GM23338 (cell line): ENCODE measurements at regions not wholly inside any gene's neighbourhood (a gene's known extent, or its start where the extent isn't known, plus 50 kb on each side); places are given as distances from the start of the nearest gene placed in this dataset.

Source experiments
- ATAC-seq: fragments of 200-7000 bp; cut with Tn5 transposase; 3 replicates; pipeline ENCODE4 v1.9.1; 2020
- DNase-seq: peaks from one replicate; pipeline ENCODE4 v3.0.0-alpha.2; 2015; ENCODE audit warnings: low spot score
- H2AFZ ChIP-seq: fragments of 200-600 bp; sonication (generic); 2 replicates; pipeline ENCODE4 v1.8.0; 2016; ENCODE audit warnings: antibody characterized with exemption, mild to moderate bottlenecking, moderate library complexity
- H3F3A ChIP-seq: fragments of 200-600 bp; sonication (generic); replicated peaks from 2 replicates; pipeline ENCODE4 v1.8.0; 2017; ENCODE audit warnings: antibody characterized with exemption, mixed run types, low read depth
- H3K27ac ChIP-seq: fragments of 200-600 bp; sonication (generic); 2 replicates; pipeline ENCODE4 v1.6.1; 2016; ENCODE audit warnings: low read depth
- H3K27me3 ChIP-seq: fragments of 200-600 bp; sonication (generic); 2 replicates; pipeline ENCODE4 v1.8.0; 2016; ENCODE audit warnings: mild to moderate bottlenecking, mixed run types, moderate library complexity; ENCODE audit not compliant: insufficient read depth
- H3K36me3 ChIP-seq: fragments of 200-600 bp; sonication (generic); 2 replicates; pipeline ENCODE4 v1.8.0; 2016; ENCODE audit warnings: mild to moderate bottlenecking; ENCODE audit not compliant: insufficient read depth
- H3K4me1 ChIP-seq: fragments of 200-600 bp; sonication (generic); 2 replicates; pipeline ENCODE4 v1.8.0; 2016; ENCODE audit warnings: mild to moderate bottlenecking, moderate library complexity; ENCODE audit not compliant: insufficient read depth
- H3K4me2 ChIP-seq: fragments of 200-600 bp; sonication (generic); 2 replicates; pipeline ENCODE4 v1.7.1; 2017; ENCODE audit warnings: mixed run types
- H3K4me3 ChIP-seq: fragments of 200-600 bp; sonication (generic); 2 replicates; pipeline ENCODE4 v1.6.1; 2016; ENCODE audit warnings: mixed run types
- H3K79me2 ChIP-seq: fragments of 200-600 bp; sonication (generic); replicated peaks from 2 replicates; pipeline ENCODE4 v1.8.0; 2017; ENCODE audit warnings: mild to moderate bottlenecking; ENCODE audit not compliant: insufficient read depth
- H3K9me2 ChIP-seq: fragments of 200-600 bp; sonication (generic); 2 replicates; pipeline ENCODE4 v1.8.0; 2017; ENCODE audit not compliant: insufficient read depth
- H4K20me1 ChIP-seq: fragments of 200-600 bp; sonication (generic); replicated peaks from 2 replicates; pipeline ENCODE4 v1.8.0; 2017; ENCODE audit warnings: mild to moderate bottlenecking; ENCODE audit not compliant: insufficient read depth
- H3K27ac Mint-ChIP-seq: 2 replicates; pipeline ENCODE4 v1.8.0; 2020; ENCODE audit warnings: inconsistent platforms, mild to moderate bottlenecking, moderate library complexity, mixed read lengths
- H3K27me3 Mint-ChIP-seq: 3 replicates; pipeline ENCODE4 v1.8.0; 2022; ENCODE audit warnings: low read depth, mild to moderate bottlenecking, moderate library complexity, mixed read lengths, inconsistent platforms; ENCODE audit not compliant: insufficient read depth, poor library complexity
- H3K36me3 Mint-ChIP-seq: 3 replicates; pipeline ENCODE4 v1.8.0; 2021; ENCODE audit warnings: low read depth, mild to moderate bottlenecking, inconsistent platforms, moderate library complexity, mixed read lengths
- H3K4me1 Mint-ChIP-seq: 3 replicates; pipeline ENCODE4 v1.8.0; 2020; ENCODE audit warnings: mild to moderate bottlenecking, inconsistent platforms, mixed read lengths
- H3K4me3 Mint-ChIP-seq: 3 replicates; pipeline ENCODE4 v1.8.0; 2021; ENCODE audit warnings: moderate library complexity, mild to moderate bottlenecking, inconsistent platforms, mixed read lengths
- H3K9me3 Mint-ChIP-seq: 3 replicates; pipeline ENCODE4 v1.8.0; 2020; ENCODE audit warnings: moderate library complexity, mild to moderate bottlenecking, inconsistent platforms, mixed read lengths
- CREB1 ChIP-seq: fragments of 250-450 bp; sonication (Bioruptor Pico); IDR thresholded peaks from 2 replicates; pipeline ENCODE4 v1.5.0; 2020; ENCODE audit warnings: low read depth, mild to moderate bottlenecking, moderate library complexity
- EZH2 ChIP-seq: fragments of 200-600 bp; sonication (generic); IDR thresholded peaks from one replicate; pipeline ENCODE4 v1.8.0; 2017; ENCODE audit warnings: antibody characterized with exemption, mild to moderate bottlenecking, low read depth; ENCODE audit not compliant: unreplicated experiment
- EZH2phosphoT487 ChIP-seq: fragments of 200-600 bp; sonication (generic); IDR thresholded peaks from one replicate; pipeline ENCODE4 v1.8.1; 2018; ENCODE audit warnings: antibody characterized with exemption; ENCODE audit not compliant: unreplicated experiment
- JUNB ChIP-seq: IDR thresholded peaks from one replicate; pipeline ENCODE4 v1.6.1; 2016; ENCODE audit warnings: antibody characterized with exemption; ENCODE audit not compliant: unreplicated experiment
- NANOG ChIP-seq: IDR thresholded peaks from 2 replicates; pipeline ENCODE4 v1.6.1; 2016; ENCODE audit warnings: antibody characterized with exemption, borderline replicate concordance
- POLR2AphosphoS5 ChIP-seq: IDR thresholded peaks from 2 replicates; pipeline ENCODE4 v1.6.1; 2016; ENCODE audit warnings: antibody characterized with exemption, low read depth
- STAT1 ChIP-seq: IDR thresholded peaks from one replicate; pipeline ENCODE4 v1.6.1; 2016; ENCODE audit warnings: antibody characterized with exemption; ENCODE audit not compliant: unreplicated experiment
- ZNF114 ChIP-seq: fragments of 250-450 bp; sonication (Bioruptor Pico); IDR thresholded peaks from 2 replicates; pipeline ENCODE4 v1.5.0; 2020; ENCODE audit warnings: mild to moderate bottlenecking, moderate library complexity
- ZNF331 ChIP-seq: fragments of 250-450 bp; sonication (Bioruptor Pico); IDR thresholded peaks from 2 replicates; pipeline ENCODE4 v1.5.0; 2020; ENCODE audit warnings: low read depth, mild to moderate bottlenecking, moderate library complexity
- TF ChIP-seq, protein P1 (sequence below): IDR thresholded peaks from one replicate; pipeline ENCODE4 v1.6.1; 2018; ENCODE audit warnings: antibody characterized with exemption; ENCODE audit not compliant: unreplicated experiment
- TF ChIP-seq, protein P2 (sequence below): fragments of 250-450 bp; sonication (Bioruptor Pico); IDR thresholded peaks from 2 replicates; pipeline ENCODE4 v1.5.0; 2020; ENCODE audit warnings: mild to moderate bottlenecking, moderate library complexity
- TF ChIP-seq, protein P3 (sequence below): IDR thresholded peaks from 2 replicates; pipeline ENCODE4 v1.6.1; 2016; ENCODE audit warnings: antibody characterized with exemption
- TF ChIP-seq, protein P4 (sequence below), 2 experiments: fragments of 200-600 bp in 1 of 2; sonication (generic) in 1 of 2; conservative IDR thresholded peaks; 2 replicates each; pipeline versions ENCODE4 v1.5.1 to v1.6.1; 2016 to 2017; ENCODE audit warnings: antibody characterized with exemption in 2 of 2, low read depth in 2 of 2, mild to moderate bottlenecking in 2 of 2, moderate library complexity in 1 of 2

DNA sequence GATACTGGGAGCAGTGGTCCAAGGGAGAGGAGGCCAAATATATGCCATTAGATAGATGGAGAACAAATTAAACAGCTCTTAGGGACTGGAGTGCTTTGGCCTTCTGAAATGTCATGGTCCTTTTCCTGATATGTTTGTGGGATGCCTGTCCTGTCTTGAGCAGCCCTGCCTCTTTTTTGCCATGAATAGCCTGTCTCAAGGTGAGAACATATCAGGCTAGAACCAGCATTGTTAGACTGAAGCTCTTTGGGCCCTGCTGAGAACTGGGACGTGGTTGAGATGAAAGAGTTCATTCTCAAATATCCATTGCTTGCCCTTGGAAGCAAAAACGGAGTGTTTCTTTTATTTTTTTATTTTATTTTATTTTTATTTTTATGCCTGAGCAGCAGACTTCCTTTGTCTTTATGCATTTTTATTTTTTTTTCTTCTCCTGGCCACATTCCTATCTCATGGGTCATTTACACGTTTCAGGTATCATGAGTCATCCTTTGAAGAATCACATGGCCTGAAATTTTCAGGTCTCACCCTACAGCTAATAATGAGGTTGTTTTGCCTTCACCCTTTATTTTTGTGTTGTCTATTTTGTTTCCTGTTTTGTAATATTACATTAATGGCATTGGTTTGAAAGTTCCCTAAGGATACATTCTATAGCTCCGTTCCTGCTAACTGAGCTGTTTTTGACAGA, 371.4 kb downstream of the PSAT1 start:
- H3K27ac ChIP-seq = no peak overlapping the region
- peaks cover 10% of the 10 kb centered on the region; the same call in 2 of the 3 replicates for H3K4me1 Mint-ChIP-seq
- no peak overlapping the region for H3K4me2 ChIP-seq
- H3K79me2 ChIP-seq = no peaks in the 10 kb centered on the region
- DNase-seq (peak; percentile 18), ATAC-seq (no peak)
- no peaks in the 10 kb centered on the region for H3F3A ChIP-seq
- H3K9me2 ChIP-seq = no peaks in the 10 kb centered on the region
- H3K27ac Mint-ChIP-seq = peak overlapping the region; percentile 79
- no peaks in the 10 kb centered on the region for H3K36me3 ChIP-seq
- no peaks in the 10 kb centered on the region for H3K36me3 Mint-ChIP-seq
- TF ChIP-seq JUNB = no peak
- TF ChIP-seq, protein P1, sequence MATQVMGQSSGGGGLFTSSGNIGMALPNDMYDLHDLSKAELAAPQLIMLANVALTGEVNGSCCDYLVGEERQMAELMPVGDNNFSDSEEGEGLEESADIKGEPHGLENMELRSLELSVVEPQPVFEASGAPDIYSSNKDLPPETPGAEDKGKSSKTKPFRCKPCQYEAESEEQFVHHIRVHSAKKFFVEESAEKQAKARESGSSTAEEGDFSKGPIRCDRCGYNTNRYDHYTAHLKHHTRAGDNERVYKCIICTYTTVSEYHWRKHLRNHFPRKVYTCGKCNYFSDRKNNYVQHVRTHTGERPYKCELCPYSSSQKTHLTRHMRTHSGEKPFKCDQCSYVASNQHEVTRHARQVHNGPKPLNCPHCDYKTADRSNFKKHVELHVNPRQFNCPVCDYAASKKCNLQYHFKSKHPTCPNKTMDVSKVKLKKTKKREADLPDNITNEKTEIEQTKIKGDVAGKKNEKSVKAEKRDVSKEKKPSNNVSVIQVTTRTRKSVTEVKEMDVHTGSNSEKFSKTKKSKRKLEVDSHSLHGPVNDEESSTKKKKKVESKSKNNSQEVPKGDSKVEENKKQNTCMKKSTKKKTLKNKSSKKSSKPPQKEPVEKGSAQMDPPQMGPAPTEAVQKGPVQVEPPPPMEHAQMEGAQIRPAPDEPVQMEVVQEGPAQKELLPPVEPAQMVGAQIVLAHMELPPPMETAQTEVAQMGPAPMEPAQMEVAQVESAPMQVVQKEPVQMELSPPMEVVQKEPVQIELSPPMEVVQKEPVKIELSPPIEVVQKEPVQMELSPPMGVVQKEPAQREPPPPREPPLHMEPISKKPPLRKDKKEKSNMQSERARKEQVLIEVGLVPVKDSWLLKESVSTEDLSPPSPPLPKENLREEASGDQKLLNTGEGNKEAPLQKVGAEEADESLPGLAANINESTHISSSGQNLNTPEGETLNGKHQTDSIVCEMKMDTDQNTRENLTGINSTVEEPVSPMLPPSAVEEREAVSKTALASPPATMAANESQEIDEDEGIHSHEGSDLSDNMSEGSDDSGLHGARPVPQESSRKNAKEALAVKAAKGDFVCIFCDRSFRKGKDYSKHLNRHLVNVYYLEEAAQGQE = no peak
- TF ChIP-seq EZH2phosphoT487 = no peak
- TF ChIP-seq NANOG = no peak
- TF ChIP-seq, protein P2, sequence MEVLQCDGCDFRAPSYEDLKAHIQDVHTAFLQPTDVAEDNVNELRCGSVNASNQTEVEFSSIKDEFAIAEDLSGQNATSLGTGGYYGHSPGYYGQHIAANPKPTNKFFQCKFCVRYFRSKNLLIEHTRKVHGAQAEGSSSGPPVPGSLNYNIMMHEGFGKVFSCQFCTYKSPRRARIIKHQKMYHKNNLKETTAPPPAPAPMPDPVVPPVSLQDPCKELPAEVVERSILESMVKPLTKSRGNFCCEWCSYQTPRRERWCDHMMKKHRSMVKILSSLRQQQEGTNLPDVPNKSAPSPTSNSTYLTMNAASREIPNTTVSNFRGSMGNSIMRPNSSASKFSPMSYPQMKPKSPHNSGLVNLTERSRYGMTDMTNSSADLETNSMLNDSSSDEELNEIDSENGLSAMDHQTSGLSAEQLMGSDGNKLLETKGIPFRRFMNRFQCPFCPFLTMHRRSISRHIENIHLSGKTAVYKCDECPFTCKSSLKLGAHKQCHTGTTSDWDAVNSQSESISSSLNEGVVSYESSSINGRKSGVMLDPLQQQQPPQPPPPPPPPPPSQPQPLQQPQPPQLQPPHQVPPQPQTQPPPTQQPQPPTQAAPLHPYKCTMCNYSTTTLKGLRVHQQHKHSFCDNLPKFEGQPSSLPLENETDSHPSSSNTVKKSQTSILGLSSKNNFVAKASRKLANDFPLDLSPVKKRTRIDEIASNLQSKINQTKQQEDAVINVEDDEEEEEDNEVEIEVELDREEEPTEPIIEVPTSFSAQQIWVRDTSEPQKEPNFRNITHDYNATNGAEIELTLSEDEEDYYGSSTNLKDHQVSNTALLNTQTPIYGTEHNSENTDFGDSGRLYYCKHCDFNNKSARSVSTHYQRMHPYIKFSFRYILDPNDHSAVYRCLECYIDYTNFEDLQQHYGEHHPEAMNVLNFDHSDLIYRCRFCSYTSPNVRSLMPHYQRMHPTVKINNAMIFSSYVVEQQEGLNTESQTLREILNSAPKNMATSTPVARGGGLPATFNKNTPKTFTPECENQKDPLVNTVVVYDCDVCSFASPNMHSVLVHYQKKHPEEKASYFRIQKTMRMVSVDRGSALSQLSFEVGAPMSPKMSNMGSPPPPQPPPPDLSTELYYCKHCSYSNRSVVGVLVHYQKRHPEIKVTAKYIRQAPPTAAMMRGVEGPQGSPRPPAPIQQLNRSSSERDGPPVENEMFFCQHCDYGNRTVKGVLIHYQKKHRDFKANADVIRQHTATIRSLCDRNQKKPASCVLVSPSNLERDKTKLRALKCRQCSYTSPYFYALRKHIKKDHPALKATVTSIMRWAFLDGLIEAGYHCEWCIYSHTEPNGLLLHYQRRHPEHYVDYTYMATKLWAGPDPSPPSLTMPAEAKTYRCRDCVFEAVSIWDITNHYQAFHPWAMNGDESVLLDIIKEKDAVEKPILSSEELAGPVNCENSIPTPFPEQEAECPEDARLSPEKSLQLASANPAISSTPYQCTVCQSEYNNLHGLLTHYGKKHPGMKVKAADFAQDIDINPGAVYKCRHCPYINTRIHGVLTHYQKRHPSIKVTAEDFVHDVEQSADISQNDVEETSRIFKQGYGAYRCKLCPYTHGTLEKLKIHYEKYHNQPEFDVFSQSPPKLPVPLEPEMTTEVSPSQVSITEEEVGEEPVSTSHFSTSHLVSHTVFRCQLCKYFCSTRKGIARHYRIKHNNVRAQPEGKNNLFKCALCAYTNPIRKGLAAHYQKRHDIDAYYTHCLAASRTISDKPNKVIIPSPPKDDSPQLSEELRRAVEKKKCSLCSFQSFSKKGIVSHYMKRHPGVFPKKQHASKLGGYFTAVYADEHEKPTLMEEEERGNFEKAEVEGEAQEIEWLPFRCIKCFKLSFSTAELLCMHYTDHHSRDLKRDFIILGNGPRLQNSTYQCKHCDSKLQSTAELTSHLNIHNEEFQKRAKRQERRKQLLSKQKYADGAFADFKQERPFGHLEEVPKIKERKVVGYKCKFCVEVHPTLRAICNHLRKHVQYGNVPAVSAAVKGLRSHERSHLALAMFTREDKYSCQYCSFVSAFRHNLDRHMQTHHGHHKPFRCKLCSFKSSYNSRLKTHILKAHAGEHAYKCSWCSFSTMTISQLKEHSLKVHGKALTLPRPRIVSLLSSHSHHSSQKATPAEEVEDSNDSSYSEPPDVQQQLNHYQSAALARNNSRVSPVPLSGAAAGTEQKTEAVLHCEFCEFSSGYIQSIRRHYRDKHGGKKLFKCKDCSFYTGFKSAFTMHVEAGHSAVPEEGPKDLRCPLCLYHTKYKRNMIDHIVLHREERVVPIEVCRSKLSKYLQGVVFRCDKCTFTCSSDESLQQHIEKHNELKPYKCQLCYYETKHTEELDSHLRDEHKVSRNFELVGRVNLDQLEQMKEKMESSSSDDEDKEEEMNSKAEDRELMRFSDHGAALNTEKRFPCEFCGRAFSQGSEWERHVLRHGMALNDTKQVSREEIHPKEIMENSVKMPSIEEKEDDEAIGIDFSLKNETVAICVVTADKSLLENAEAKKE (CRISPR knock-in tag) = no peak
- no peak for TF ChIP-seq CREB1
- TF ChIP-seq STAT1 = no peak
- TF ChIP-seq ZNF331 (CRISPR knock-in tag) = no peak
- no peak for TF ChIP-seq POLR2AphosphoS5
- TF ChIP-seq, protein P3, sequence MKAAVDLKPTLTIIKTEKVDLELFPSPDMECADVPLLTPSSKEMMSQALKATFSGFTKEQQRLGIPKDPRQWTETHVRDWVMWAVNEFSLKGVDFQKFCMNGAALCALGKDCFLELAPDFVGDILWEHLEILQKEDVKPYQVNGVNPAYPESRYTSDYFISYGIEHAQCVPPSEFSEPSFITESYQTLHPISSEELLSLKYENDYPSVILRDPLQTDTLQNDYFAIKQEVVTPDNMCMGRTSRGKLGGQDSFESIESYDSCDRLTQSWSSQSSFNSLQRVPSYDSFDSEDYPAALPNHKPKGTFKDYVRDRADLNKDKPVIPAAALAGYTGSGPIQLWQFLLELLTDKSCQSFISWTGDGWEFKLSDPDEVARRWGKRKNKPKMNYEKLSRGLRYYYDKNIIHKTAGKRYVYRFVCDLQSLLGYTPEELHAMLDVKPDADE = no peak
- TF ChIP-seq, protein P4, sequence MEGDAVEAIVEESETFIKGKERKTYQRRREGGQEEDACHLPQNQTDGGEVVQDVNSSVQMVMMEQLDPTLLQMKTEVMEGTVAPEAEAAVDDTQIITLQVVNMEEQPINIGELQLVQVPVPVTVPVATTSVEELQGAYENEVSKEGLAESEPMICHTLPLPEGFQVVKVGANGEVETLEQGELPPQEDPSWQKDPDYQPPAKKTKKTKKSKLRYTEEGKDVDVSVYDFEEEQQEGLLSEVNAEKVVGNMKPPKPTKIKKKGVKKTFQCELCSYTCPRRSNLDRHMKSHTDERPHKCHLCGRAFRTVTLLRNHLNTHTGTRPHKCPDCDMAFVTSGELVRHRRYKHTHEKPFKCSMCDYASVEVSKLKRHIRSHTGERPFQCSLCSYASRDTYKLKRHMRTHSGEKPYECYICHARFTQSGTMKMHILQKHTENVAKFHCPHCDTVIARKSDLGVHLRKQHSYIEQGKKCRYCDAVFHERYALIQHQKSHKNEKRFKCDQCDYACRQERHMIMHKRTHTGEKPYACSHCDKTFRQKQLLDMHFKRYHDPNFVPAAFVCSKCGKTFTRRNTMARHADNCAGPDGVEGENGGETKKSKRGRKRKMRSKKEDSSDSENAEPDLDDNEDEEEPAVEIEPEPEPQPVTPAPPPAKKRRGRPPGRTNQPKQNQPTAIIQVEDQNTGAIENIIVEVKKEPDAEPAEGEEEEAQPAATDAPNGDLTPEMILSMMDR (conservative IDR thresholded peaks at IDR 0.05; ENCODE audit: low read depth in 2 of 2) = no peak
- TF ChIP-seq ZNF114 (CRISPR knock-in tag) = no peak
- TF ChIP-seq EZH2 = no peak
- no peaks in the 10 kb centered on the region for H3K27me3 ChIP-seq
- no peaks in the 10 kb centered on the region for H3K9me3 Mint-ChIP-seq
- no peak overlapping the region for H3K4me3 ChIP-seq
- no peak overlapping the region for H2AFZ ChIP-seq
- no peaks in the 10 kb centered on the region for H4K20me1 ChIP-seq
- no peaks in the 10 kb centered on the region for H3K27me3 Mint-ChIP-seq
- H3K4me3 Mint-ChIP-seq = no peak overlapping the region
- H3K4me1 ChIP-seq = no peaks in the 10 kb centered on the region
